ENCODE measurements at regions not wholly inside any gene's neighbourhood (a gene's known extent, or its start where the extent isn't known, plus 50 kb on each side); places are given as distances from the start of the nearest gene placed in this dataset.

- TF ChIP-seq POLR2A (IDR thresholded peaks at IDR 0.05; ENCODE audit: low read depth, low read length), result no peak
- no peak for TF ChIP-seq POLR2AphosphoS5 (IDR thresholded peaks at IDR 0.05; ENCODE audit: low read depth, low read length)
Measured at GRCh38 chrX:45267007-45267406, 66.3 kb upstream of the DIPK2B start.
